Ascending aorta (tissue), 2 donors: ENCODE measurements at regions not wholly inside any gene's neighbourhood (a gene's known extent, or its start where the extent isn't known, plus 50 kb on each side); places are given as distances from the start of the nearest gene placed in this dataset.

Experiments
- DNase-seq, 2 donors: peaks; one replicate each; pipeline ENCODE4 v3.0.0-alpha.2; 2019; ENCODE audit warnings: low spot score in 2 of 2
- H3K27ac ChIP-seq, 2 donors: fragments of 200-600 bp; sonication (generic); one replicate each; pipeline ENCODE4 v1.5.1; 2016 to 2017; ENCODE audit warnings: mild to moderate bottlenecking in 1 of 2
- H3K27me3 ChIP-seq: fragments of 200-600 bp; sonication (generic); one replicate; pipeline ENCODE4 v1.5.1; 2017
- H3K36me3 ChIP-seq, 2 donors: fragments of 200-600 bp; sonication (generic); one replicate each; pipeline ENCODE4 v1.5.1; 2016
- H3K4me1 ChIP-seq, 2 donors: fragments of 200-600 bp; sonication (generic); one replicate each; pipeline ENCODE4 v1.5.1; 2016 to 2017; ENCODE audit warnings: mild to moderate bottlenecking in 1 of 2
- H3K4me3 ChIP-seq, 2 donors: fragments of 200-600 bp; sonication (generic); one replicate each; pipeline ENCODE4 v1.5.1; 2016 to 2017; ENCODE audit warnings: mild to moderate bottlenecking in 1 of 2
- H3K9me3 ChIP-seq, 2 donors: fragments of 200-600 bp; sonication (generic); one replicate each; pipeline ENCODE4 v1.5.1; 2016
- CTCF ChIP-seq, 3 experiments: fragments of 200-600 bp in 2 of 3; fragments of 450-650 bp in 1 of 3; sonication (generic) in 2 of 3; IDR thresholded peaks; one replicate each; pipeline ENCODE4 v1.5.1; 2016 to 2019; ENCODE audit warnings: antibody characterized with exemption in 3 of 3, mild to moderate bottlenecking in 1 of 3, moderate library complexity in 1 of 3
- intact Hi-C: fragments of 100-400 bp; cut with DNase I; formaldehyde crosslinking; loops from one replicate; pipeline ENCODE4 v1.15.1; 2023

- no peaks in the 10 kb centered on the region for H3K9me3 ChIP-seq
- H3K4me1 ChIP-seq: no peaks in the 10 kb centered on the region
- intact Hi-C loops: no loop called here
- TF ChIP-seq CTCF (IDR thresholded peaks at IDR 0.05): no peak
- H3K27me3 ChIP-seq: no peaks in the 10 kb centered on the region
- no peak overlapping the region for H3K4me3 ChIP-seq
- H3K36me3 ChIP-seq: no peaks in the 10 kb centered on the region
- no peak for DNase-seq
- H3K27ac ChIP-seq: no peak overlapping the region
These were observed 98.8 kb upstream of the STOX2 start for GRCh38 chr4:183806341-183806740.

- H3K4me3 ChIP-seq: no peak overlapping the region
These were observed 97.5 kb upstream of the STOX2 start for GRCh38 chr4:183807420-183808096.

GRCh38 chr4:183808097-183808456 lies 97.0 kb upstream of the STOX2 start:
- Histone ChIP-seq H3K27me3 (no peaks in the 10 kb centered on the region), H3K9me3 (no peaks in the 10 kb centered on the region), H3K4me1 (no peaks in the 10 kb centered on the region), H3K27ac (no peak overlapping the region), H3K4me3 (no peak overlapping the region), H3K36me3 (no peaks in the 10 kb centered on the region)
- TF ChIP-seq CTCF (IDR thresholded peaks at IDR 0.05): no peak
- DNase-seq: no peak
- intact Hi-C loops: no loop called here

More at GRCh38 chr4:183807420-183808096, 97.5 kb upstream of the STOX2 start:
- Histone ChIP-seq H3K27ac (no peak overlapping the region), H3K27me3 (no peaks in the 10 kb centered on the region), H3K4me1 (no peaks in the 10 kb centered on the region), H3K9me3 (no peaks in the 10 kb centered on the region), H3K36me3 (no peaks in the 10 kb centered on the region)
- intact Hi-C loops: no loop called here
- TF ChIP-seq CTCF (IDR thresholded peaks at IDR 0.05): no peak
- DNase-seq: no peak

DNA sequence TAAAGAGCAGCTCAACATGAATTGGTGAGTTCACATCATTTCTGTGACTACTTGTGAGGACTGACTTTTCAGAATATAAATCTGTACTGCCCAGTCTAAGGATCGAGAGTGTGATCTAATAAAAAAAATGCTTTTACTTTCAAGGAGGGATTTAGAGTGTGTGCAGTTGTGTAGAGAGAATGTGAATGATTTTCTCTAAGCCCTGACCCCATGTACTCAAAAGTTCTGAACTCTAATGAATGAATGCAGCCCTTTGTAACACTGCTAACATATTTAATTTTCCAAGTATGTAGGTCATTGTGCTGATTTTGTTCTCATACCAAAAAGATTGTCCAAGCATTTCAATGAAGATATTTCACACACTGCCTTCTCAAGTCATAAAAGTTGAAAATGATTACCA lies 92.5 kb upstream of the STOX2 start:
- H3K27me3 ChIP-seq: no peaks in the 10 kb centered on the region
- no peak for DNase-seq
- no peaks in the 10 kb centered on the region for H3K9me3 ChIP-seq
- H3K4me1 ChIP-seq: no peaks in the 10 kb centered on the region
- TF ChIP-seq CTCF (IDR thresholded peaks at IDR 0.05): no peak
- H3K27ac ChIP-seq: no peak overlapping the region
- no peak overlapping the region for H3K4me3 ChIP-seq
- H3K36me3 ChIP-seq: no peaks in the 10 kb centered on the region
- intact Hi-C loops: no loop called here

GRCh38 chr4:183814461-183814860 lies 90.6 kb upstream of the STOX2 start:
- Histone ChIP-seq H3K27ac (no peak overlapping the region), H3K36me3 (no peaks in the 10 kb centered on the region), H3K4me3 (no peak overlapping the region), H3K9me3 (no peaks in the 10 kb centered on the region), H3K4me1 (no peaks in the 10 kb centered on the region), H3K27me3 (no peaks in the 10 kb centered on the region)
- no peak for TF ChIP-seq CTCF (IDR thresholded peaks at IDR 0.05)
- no peak for DNase-seq
- intact Hi-C loops: no loop called here

DNA sequence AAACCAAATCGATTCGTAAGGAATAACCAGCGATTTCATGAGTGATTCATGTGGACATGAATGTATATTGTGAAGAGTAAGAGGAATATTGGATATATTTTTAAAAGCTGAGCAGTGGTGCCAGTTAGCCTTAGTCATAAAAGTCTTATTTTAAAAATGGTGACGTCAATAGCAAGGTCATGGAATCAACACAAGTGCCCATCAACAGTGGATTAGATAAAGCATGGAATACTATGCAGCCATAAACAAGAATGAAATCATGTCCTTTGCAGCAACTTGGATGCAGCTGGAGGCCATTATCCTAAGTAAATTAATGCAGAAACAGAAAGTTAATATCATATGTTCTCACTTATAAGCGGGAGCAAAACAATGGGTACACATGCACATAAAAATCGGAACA lies 89.0 kb upstream of the STOX2 start:
- Histone ChIP-seq H3K4me1 (no peaks in the 10 kb centered on the region), H3K27me3 (no peaks in the 10 kb centered on the region), H3K36me3 (no peaks in the 10 kb centered on the region), H3K4me3 (no peak overlapping the region), H3K9me3 (no peaks in the 10 kb centered on the region), H3K27ac (no peak overlapping the region)
- intact Hi-C loops: no loop called here
- no peak for DNase-seq
- no peak for TF ChIP-seq CTCF (IDR thresholded peaks at IDR 0.05)
